GM12864 (cell line): ENCODE measurements at regions not wholly inside any gene's neighbourhood (a gene's known extent, or its start where the extent isn't known, plus 50 kb on each side); places are given as distances from the start of the nearest gene placed in this dataset.

Experiments
- DNase-seq: peaks from one replicate; pipeline ENCODE4 v3.0.0-alpha.2; 2011; ENCODE audit warnings: low read depth
- H3K4me3 ChIP-seq: 2 replicates; pipeline ENCODE4 v1.5.1; 2011; ENCODE audit warnings: mild to moderate bottlenecking, low read depth, low read length, control low read depth
- TF ChIP-seq, protein P1 (sequence below): IDR thresholded peaks from 2 replicates; pipeline ENCODE4 v1.5.1; 2011; ENCODE audit warnings: low read depth, mild to moderate bottlenecking, moderate library complexity, low read length, control low read depth, inconsistent platforms; ENCODE audit errors: missing control alignments

DNA sequence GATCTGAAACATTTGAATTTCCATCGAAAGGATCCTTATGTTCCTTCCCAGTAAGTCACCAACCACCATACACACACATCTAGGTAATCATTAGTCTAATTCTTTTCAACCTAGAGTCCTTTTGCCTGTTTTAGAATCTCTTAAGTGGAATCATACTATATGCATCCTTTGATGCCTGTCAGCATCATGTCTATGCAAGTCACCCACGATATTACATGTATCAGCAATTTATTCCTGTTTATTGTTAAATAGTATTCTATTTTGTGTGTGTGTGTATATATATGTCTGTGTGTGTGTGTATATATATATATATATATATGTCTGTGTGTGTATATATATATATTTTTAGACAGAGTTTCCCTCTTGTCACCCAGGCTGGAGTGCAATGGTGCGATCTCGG lies 78.9 kb upstream of the RPH3AL start:
- TF ChIP-seq, protein P1, sequence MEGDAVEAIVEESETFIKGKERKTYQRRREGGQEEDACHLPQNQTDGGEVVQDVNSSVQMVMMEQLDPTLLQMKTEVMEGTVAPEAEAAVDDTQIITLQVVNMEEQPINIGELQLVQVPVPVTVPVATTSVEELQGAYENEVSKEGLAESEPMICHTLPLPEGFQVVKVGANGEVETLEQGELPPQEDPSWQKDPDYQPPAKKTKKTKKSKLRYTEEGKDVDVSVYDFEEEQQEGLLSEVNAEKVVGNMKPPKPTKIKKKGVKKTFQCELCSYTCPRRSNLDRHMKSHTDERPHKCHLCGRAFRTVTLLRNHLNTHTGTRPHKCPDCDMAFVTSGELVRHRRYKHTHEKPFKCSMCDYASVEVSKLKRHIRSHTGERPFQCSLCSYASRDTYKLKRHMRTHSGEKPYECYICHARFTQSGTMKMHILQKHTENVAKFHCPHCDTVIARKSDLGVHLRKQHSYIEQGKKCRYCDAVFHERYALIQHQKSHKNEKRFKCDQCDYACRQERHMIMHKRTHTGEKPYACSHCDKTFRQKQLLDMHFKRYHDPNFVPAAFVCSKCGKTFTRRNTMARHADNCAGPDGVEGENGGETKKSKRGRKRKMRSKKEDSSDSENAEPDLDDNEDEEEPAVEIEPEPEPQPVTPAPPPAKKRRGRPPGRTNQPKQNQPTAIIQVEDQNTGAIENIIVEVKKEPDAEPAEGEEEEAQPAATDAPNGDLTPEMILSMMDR = no peak
- H3K4me3 ChIP-seq = no peak overlapping the region
- DNase-seq = no peak

DNA sequence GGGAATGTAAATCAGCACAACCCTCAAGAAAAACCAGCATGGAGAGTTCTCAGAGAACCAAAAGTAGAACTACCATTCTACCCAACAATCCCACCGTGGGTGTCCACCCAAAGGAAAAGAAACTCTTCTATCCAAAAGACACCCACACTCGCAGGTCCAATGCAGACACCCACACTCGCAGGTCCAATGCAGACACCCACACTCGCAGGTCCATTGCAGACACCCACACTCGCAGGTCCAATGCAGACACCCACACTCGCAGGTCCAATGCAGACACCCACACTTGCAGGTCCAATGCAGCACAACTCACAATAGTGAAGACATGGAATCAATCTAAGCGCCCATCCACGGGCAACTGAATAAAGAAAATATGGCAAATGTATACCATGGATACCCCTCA lies 77.0 kb upstream of the RPH3AL start:
- TF ChIP-seq, protein P1 = no peak
- DNase-seq = no peak
- no peak overlapping the region for H3K4me3 ChIP-seq

DNA sequence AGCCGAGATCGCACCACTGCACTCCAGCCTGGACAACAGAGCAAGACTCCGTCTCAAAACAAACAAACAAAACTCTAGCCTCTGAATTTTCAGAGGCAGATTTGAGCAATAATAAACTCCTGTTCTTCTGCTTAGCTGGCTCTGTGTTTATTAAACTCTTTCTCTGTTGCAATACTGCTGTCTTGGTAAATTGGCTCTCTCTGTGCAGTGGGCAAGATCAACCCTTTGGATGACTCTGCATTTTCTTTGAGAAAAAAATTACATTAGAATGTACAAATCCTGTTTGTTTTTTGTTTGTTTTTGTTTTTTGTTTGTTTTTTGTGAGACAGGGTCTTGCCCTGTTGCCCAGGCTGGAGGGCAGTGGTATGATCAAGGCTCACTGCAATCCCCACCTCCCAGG lies 75.8 kb upstream of the RPH3AL start:
- TF ChIP-seq, protein P1 = no peak
- no peak overlapping the region for H3K4me3 ChIP-seq
- no peak for DNase-seq

DNA sequence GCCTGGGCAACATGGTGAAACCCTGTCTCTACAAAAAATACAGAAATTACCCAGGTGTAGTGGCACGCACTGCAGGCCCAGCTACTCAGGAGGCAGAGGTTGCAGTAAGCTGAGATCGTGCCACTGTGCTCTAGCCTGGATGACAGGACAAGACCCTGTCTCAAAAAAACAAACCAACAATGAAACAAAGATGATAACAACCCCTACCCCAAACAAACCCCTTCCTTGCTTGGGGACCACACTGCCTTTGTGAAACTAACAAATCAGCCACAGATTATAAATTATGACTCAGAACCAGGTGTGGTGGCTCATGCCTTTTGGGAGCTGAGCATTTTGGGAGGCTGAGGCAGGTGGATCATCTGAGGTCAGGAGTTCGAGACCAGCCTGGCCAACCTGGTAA lies 75.3 kb upstream of the RPH3AL start:
- H3K4me3 ChIP-seq = no peak overlapping the region
- TF ChIP-seq, protein P1 = no peak
- DNase-seq = no peak

DNA sequence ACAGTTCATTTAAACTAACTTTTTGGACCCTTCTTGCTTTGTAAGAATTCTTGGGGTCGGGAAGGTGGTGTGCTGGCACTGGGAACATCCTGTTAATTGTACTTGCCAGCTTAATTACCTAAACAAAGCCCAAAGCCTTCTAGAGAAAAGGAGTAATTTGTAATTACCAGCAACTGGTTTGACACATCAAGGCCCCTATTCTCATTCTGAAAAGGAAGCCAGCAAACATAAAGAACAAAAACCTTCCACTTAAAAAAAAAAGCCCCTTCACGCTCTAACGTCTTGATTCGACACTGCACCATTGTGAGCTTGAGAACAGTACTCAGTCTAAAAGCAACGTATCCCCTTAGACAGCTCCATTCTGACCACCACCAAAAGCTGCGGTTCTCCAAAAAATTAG lies 74.7 kb upstream of the RPH3AL start:
- DNase-seq = no peak
- TF ChIP-seq, protein P1 = no peak
- no peak overlapping the region for H3K4me3 ChIP-seq

DNA sequence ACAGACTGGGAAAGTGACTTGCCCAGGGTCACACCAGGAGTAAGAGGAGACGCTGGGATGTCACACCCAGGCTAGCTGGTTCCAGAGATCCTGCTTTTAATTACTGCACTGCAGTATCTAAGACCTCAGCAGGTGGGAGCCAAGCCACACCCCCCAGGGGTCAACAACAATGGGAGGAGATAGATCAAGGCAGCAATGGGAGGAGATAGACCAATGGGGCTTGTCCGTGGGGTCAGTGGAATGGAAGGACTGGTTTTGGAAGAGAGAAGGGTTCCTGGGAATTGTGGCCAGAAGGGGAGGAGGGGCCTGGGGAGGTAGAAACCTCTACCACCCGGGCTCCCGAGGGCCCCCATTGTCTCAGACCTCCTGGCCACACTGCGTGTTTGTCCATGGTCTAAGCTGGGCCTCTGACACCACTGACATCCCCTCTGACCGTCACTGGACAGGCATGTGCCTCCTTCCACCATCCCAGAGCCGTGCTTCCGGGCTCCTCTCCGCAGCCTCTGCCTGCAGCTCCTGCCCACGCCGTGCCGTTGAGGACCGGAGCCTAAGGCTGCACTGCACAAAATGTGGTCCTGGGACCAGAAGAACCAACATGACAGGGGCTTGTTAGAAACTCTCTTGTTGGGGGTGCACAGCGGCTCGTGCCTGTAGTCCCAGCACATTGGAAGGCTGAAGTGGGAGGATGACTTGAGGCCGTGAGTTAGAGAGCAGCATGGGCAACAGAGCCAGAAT lies 69.8 kb upstream of the RPH3AL start:
- no peak for DNase-seq
- H3K4me3 ChIP-seq = no peak overlapping the region
- TF ChIP-seq, protein P1 = no peak
